HG02642 (cell line): ENCODE measurements at regions not wholly inside any gene's neighbourhood (a gene's known extent, or its start where the extent isn't known, plus 50 kb on each side); places are given as distances from the start of the nearest gene placed in this dataset.

Experiments
- ATAC-seq: cut with Tn5 transposase; IDR thresholded peaks from one replicate; pipeline ENCODE4 v1.9.1; 2021; ENCODE audit warnings: mild to moderate bottlenecking; ENCODE audit not compliant: unreplicated experiment, poor library complexity

DNA sequence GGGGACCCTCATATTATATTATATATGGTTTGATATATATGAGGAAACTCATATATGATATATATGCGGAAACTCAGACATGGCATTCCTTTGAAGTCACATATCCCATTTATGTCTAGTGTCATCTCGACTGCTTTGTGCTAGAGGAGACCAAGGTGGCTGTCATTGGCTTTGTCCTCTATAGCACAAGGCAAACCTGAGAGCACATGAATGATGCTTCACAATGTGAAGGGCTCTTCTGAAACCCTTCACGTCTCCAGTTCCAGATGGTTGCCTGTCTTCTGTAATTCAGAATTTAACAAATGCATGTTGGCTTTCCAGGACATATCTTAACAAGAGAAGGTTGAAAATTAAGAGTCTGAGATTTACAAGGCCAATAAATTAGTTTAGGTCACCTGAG is 303.6 kb downstream of the BARHL2 start:
- no peak for ATAC-seq

DNA sequence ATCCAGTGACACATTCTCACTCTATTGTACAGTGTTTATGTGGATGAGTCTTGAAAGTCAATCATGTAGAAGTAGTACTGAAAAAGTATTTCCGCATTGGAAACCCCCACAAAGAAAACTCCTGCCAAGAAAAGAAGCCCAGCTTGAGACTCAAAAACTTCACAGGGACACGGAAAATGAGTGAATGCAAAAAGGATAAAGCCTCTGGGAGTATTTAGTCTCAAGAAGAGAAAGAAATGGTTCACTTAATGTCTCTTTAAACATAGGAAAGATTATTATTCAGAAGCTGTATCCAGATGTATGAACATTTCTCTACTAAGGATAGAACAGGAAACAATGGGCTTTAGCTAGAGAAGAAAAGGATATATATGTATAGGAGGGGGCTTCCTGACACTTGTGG is 304.5 kb downstream of the BARHL2 start:
- ATAC-seq = no peak

GRCh38 chr1:90411185-90411584 is 305.9 kb downstream of the BARHL2 start:
- ATAC-seq = no peak

DNA sequence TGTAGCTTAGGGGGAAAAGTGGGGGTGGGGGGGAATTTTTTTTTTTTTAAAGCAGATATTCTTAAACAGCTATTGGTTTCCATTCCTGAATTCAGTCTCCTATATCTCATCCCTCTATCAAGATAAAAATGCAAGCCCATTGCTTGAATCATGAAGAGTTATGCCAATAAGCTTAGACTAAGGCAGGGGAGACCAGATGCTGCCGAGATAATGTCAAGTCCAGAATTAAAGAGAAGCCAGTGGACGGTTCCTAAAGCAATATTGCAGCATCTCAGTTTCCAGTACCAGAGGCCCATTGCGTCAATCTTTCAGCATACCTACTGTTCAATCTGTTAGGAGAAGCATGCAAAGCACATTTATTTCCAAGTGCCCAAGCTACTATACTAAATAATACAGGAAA is 309.4 kb downstream of the BARHL2 start:
- no peak for ATAC-seq

GRCh38 chr1:90405726-90406125 is 311.4 kb downstream of the BARHL2 start:
- ATAC-seq = no peak

- ATAC-seq = no peak
Measured at GRCh38 chr1:90402893-90403849, 313.9 kb downstream of the BARHL2 start.

DNA sequence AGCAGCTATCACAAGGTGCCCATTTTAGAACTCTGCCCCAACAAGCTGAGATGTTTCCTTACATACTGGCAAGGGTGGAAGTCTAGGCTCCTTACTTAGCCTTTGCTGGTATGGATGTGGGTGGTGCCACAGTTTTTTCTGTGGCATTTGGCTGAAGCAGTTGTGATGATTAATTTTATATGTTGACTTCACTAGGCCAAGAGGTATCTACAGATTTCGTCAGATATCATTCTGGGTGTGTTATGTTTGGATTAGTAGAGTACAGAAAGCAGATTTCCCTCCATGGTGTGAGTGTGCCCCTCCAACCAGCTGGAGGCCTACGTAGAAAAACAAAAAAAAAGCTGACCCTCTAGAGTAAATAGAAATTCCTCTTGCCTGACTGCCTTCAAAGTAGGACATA is 317.0 kb downstream of the BARHL2 start:
- ATAC-seq = no peak

GRCh38 chr1:90396917-90397316 is 320.2 kb downstream of the BARHL2 start:
- no peak for ATAC-seq

GRCh38 chr1:90394247-90394646 is 322.9 kb downstream of the BARHL2 start:
- no peak for ATAC-seq

GRCh38 chr1:90393025-90393424 is 324.1 kb downstream of the BARHL2 start:
- no peak for ATAC-seq

GRCh38 chr1:90391126-90391525 is 326.0 kb downstream of the BARHL2 start:
- no peak for ATAC-seq

GRCh38 chr1:90387805-90388204 is 329.3 kb downstream of the BARHL2 start:
- no peak for ATAC-seq

DNA sequence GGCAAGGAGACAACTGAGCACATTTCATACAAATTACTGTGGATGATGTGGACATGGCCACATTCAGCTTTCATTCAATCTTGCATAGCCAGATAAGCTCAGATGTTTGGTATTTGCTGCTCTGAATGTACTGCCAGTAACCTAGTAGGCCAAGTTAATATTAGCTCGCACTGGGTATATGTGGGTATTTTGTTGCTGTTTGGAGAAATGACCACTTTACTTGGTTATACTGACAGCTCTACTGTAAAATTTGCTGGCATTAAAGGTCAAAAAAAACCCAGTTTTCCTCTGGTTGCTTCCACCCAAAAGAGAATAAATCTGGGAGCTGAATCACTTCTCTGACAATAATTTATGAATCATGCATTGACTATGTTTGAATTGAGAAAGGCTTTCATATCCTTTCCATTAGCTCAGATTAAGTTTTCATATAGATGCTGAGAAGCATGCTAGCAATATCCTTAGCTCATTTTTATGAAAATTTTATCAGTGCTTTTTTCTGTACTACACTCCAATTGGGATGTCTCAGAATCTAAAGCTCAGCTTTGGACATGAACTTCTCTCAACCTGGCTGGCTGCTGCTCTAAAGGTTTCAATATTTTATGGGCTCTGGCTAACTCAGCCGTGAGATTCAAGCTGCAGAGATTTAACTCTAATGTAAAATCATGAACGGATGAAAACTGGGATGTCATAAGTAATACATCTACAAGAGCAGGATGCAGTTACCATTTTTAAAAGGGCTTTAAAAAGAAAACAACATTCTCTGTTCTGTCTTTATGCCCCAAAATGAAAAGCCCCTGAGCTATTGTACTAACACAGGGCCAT is 330.0 kb downstream of the BARHL2 start:
- ATAC-seq = no peak

GRCh38 chr1:90384193-90384592 is 332.9 kb downstream of the BARHL2 start:
- no peak for ATAC-seq

- no peak for ATAC-seq
Measured at GRCh38 chr1:90382161-90382560, 334.9 kb downstream of the BARHL2 start.

GRCh38 chr1:90381598-90381997 is 335.5 kb downstream of the BARHL2 start:
- ATAC-seq = no peak

GRCh38 chr1:90371448-90371813 is 345.7 kb downstream of the BARHL2 start:
- no peak for ATAC-seq

- no peak for ATAC-seq
Measured at GRCh38 chr1:90370686-90371447, 346.2 kb downstream of the BARHL2 start.

- no peak for ATAC-seq
Measured at GRCh38 chr1:90362163-90362562, 354.9 kb downstream of the BARHL2 start.

- ATAC-seq = no peak
Measured at GRCh38 chr1:90361026-90361425, 356.1 kb downstream of the BARHL2 start.

- ATAC-seq = no peak
Measured at GRCh38 chr1:90359994-90360393, 357.1 kb downstream of the BARHL2 start.
